Lower leg skin (tissue), 3 donors: ENCODE measurements at regions not wholly inside any gene's neighbourhood (a gene's known extent, or its start where the extent isn't known, plus 50 kb on each side); places are given as distances from the start of the nearest gene placed in this dataset.

ENCODE experiments used
- CTCF ChIP-seq, 3 donors: fragments of 450-650 bp; IDR thresholded peaks; one replicate each; pipeline ENCODE4 v1.5.1; 2016; ENCODE audit warnings: antibody characterized with exemption in 3 of 3, mild to moderate bottlenecking in 3 of 3, moderate library complexity in 2 of 3
- POLR2A ChIP-seq, 2 donors: fragments of 450-650 bp; IDR thresholded peaks; one replicate each; pipeline ENCODE4 v1.6.1; 2016 to 2017; ENCODE audit warnings: antibody characterized with exemption in 2 of 2, mild to moderate bottlenecking in 1 of 2, moderate library complexity in 1 of 2

GRCh38 chr5:29924107-29924506 is 1269.4 kb upstream of the CDH6 start:
- TF ChIP-seq CTCF (IDR thresholded peaks at IDR 0.05) (no peak), POLR2A (IDR thresholded peaks at IDR 0.05) (no peak)
